ENCODE measurements at regions not wholly inside any gene's neighbourhood (a gene's known extent, or its start where the extent isn't known, plus 50 kb on each side); places are given as distances from the start of the nearest gene placed in this dataset.
"Not testable (repeated sequence)": the region's sequence is repeated elsewhere in the genome, so short reads cannot be mapped to it uniquely, and the experiment has no call there.

DNA sequence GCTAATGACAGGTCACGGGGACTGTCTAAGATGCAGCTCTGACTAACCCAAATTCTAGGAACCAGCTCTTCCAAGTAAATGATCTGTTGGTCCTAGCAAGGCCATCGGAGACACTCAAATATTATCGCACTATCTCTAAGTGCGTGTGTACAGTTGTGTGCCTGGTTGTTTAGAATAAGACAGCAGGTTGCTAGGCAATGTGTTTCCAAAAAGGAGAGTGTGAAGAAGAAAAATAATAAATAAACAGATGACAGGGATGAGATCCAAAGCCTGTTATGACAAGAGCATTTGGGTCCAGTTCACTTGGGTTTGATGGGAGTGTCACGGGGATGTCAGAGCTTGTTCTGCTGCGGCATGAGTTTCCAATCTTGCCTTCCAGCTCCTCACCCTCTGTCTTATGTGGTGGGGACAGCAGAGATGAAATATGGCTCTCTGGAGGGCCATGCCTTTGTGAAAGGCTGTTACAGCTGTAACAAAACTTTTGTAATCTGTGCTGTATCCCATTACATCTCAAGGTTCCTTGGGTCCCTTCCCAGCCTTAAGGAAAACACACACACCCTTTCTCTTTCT is 127.5 kb upstream of the TNP1 start:
- no peaks in the 10 kb centered on the region for H4K20me1 ChIP-seq (ENCODE audit: insufficient read depth, low read depth, low read length)
- H3K4me3 ChIP-seq (ENCODE audit: low read length), result no peak overlapping the region
- no peak for DNase-seq
- no peaks in the 10 kb centered on the region for H3K9me3 ChIP-seq (ENCODE audit: low read length)
- H3K4me1 ChIP-seq (ENCODE audit: low read length), result no peaks in the 10 kb centered on the region
- no peaks in the 10 kb centered on the region for H3K36me3 ChIP-seq (ENCODE audit: insufficient read depth, low read length)
- no peak overlapping the region for H3K4me2 ChIP-seq (ENCODE audit: low read depth, low read length, poor library complexity, severe bottlenecking)
- H2AFZ ChIP-seq (ENCODE audit: low read length), result no peak overlapping the region
- no peak overlapping the region for H3K27ac ChIP-seq (ENCODE audit: low read length)
- no peaks in the 10 kb centered on the region for H3K79me2 ChIP-seq (ENCODE audit: low read length)
- H3K9me2 ChIP-seq (replicated peaks; ENCODE audit: insufficient read depth, low read length), result no peaks in the 10 kb centered on the region
- H3K9ac ChIP-seq (ENCODE audit: low read length), result no peak overlapping the region
- no peaks in the 10 kb centered on the region for H3K27me3 ChIP-seq (ENCODE audit: low read length)

DNA sequence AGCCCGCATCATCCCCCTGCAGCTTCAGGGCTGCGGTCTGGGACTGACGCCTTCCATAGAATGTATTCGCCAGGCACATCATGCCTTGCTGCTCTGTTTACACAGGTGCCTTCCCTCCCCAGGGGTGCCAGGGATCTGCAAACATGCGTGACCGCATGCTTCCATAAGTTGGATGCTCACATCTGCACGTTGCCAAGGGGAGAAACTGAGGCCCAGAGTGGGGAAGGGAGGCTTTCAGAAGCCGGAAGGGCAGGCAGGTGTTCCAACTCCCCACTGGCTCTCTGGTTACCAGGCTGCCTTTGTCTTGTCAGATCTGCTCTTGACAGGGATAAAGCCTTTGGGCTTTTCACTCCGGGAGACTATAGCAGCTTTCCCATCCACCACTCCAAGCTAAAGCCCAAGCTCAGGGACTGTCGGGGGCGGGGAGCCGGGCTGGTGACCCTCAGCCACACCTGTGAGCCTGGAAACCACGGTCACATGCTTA is 125.8 kb upstream of the TNP1 start:
- Histone ChIP-seq H3K9me2 (replicated peaks; ENCODE audit: insufficient read depth, low read length) (no peaks in the 10 kb centered on the region), H4K20me1 (ENCODE audit: insufficient read depth, low read depth, low read length) (no peaks in the 10 kb centered on the region), H3K9ac (ENCODE audit: low read length) (no peak overlapping the region), H3K36me3 (ENCODE audit: insufficient read depth, low read length) (no peaks in the 10 kb centered on the region), H3K27ac (ENCODE audit: low read length) (no peak overlapping the region), H3K27me3 (ENCODE audit: low read length) (no peaks in the 10 kb centered on the region), H3K4me1 (ENCODE audit: low read length) (no peaks in the 10 kb centered on the region), H2AFZ (ENCODE audit: low read length) (no peak overlapping the region), H3K79me2 (ENCODE audit: low read length) (no peaks in the 10 kb centered on the region), H3K4me2 (ENCODE audit: low read depth, low read length, poor library complexity, severe bottlenecking) (no peak overlapping the region), H3K4me3 (ENCODE audit: low read length) (no peak overlapping the region), H3K9me3 (ENCODE audit: low read length) (no peaks in the 10 kb centered on the region)
- no peak for DNase-seq

DNA sequence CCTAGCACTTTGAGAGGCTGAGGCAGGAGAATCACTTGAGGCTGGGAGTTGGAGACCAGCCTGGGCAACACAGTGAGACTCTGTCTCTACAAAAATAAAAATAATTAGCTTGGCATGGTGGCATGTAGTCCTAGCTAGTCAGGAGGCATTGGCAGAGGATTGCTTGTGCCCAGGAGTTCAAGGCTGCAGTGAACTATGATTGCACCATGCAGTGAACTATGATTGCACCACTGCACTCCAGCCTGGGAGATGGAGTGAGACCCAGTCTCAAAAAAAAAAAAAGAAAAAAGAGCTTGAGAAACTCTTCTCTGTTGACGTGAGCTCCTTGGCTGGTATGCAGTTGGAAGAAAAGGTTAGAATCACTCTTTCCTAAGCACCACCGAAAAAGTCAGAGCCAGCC is 125.1 kb upstream of the TNP1 start:
- no peak for DNase-seq
- no peaks in the 10 kb centered on the region for H3K4me1 ChIP-seq (ENCODE audit: low read length)
- no peak overlapping the region for H2AFZ ChIP-seq (ENCODE audit: low read length)
- H3K27ac ChIP-seq (ENCODE audit: low read length), result no peak overlapping the region
- no peaks in the 10 kb centered on the region for H3K9me3 ChIP-seq (ENCODE audit: low read length)
- no peaks in the 10 kb centered on the region for H3K36me3 ChIP-seq (ENCODE audit: insufficient read depth, low read length)
- H3K79me2 ChIP-seq (ENCODE audit: low read length), result no peaks in the 10 kb centered on the region
- H3K4me3 ChIP-seq (ENCODE audit: low read length), result no peak overlapping the region
- H4K20me1 ChIP-seq (ENCODE audit: insufficient read depth, low read depth, low read length), result no peaks in the 10 kb centered on the region
- no peaks in the 10 kb centered on the region for H3K9me2 ChIP-seq (replicated peaks; ENCODE audit: insufficient read depth, low read length)
- H3K27me3 ChIP-seq (ENCODE audit: low read length), result no peaks in the 10 kb centered on the region
- no peak overlapping the region for H3K4me2 ChIP-seq (ENCODE audit: low read depth, low read length, poor library complexity, severe bottlenecking)
- H3K9ac ChIP-seq (ENCODE audit: low read length), result no peak overlapping the region

DNA sequence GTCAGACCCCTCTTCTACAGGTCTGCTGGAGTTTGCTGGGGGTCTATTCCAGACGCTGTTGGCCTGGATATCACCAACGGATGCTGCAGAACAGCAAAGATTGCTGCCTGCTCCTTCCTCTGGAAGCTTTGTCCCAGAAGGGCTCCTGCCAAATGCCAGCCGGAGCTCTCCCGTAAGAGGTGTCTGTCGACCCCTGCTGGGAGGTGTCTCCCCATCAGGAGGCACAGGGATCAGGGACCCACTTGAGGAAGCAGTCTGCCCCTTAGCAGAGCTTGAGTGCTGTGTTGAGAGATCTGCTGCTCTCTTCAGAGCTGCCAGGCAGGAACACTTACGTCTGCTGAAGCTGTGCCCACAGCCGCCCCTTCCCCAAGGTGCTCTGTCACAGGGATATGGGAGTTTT is 122.1 kb upstream of the TNP1 start:
- not testable (repeated sequence) for DNase-seq; H3K36me3 ChIP-seq (ENCODE audit: insufficient read depth, low read length); H3K4me3 ChIP-seq (ENCODE audit: low read length); H4K20me1 ChIP-seq (ENCODE audit: insufficient read depth, low read depth, low read length); H3K27ac ChIP-seq (ENCODE audit: low read length); H3K9me3 ChIP-seq (ENCODE audit: low read length); H3K27me3 ChIP-seq (ENCODE audit: low read length); H3K9ac ChIP-seq (ENCODE audit: low read length); H3K4me2 ChIP-seq (ENCODE audit: low read depth, low read length, poor library complexity, severe bottlenecking); H3K4me1 ChIP-seq (ENCODE audit: low read length); H2AFZ ChIP-seq (ENCODE audit: low read length); H3K79me2 ChIP-seq (ENCODE audit: low read length); H3K9me2 ChIP-seq (replicated peaks; ENCODE audit: insufficient read depth, low read length)

DNA sequence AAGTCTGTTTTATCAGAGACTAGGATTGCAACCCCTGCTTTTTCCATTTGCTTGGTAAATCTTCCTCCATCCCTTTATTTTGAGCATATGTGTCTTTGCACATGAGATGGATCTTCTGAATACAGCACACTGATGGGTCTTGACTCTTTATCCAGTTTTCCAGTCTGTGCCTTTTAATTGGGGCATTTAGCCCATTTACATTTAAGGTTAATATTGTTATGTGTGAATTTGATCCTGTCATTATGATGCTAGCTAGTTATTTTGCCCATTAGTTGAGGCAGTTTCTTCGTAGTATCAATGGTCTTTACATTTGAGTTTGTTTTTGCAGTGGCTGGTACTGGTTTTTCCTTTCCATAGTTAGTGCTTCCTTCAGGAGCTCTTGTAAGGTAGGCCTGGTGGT is 120.6 kb upstream of the TNP1 start:
- DNase-seq; H3K36me3 ChIP-seq (ENCODE audit: insufficient read depth, low read length); H3K9ac ChIP-seq (ENCODE audit: low read length); H3K9me3 ChIP-seq (ENCODE audit: low read length); H3K4me1 ChIP-seq (ENCODE audit: low read length); H4K20me1 ChIP-seq (ENCODE audit: insufficient read depth, low read depth, low read length); H2AFZ ChIP-seq (ENCODE audit: low read length); H3K9me2 ChIP-seq (replicated peaks; ENCODE audit: insufficient read depth, low read length); H3K4me2 ChIP-seq (ENCODE audit: low read depth, low read length, poor library complexity, severe bottlenecking); H3K79me2 ChIP-seq (ENCODE audit: low read length); H3K27ac ChIP-seq (ENCODE audit: low read length); H3K4me3 ChIP-seq (ENCODE audit: low read length); H3K27me3 ChIP-seq (ENCODE audit: low read length): not testable (repeated sequence)

DNA sequence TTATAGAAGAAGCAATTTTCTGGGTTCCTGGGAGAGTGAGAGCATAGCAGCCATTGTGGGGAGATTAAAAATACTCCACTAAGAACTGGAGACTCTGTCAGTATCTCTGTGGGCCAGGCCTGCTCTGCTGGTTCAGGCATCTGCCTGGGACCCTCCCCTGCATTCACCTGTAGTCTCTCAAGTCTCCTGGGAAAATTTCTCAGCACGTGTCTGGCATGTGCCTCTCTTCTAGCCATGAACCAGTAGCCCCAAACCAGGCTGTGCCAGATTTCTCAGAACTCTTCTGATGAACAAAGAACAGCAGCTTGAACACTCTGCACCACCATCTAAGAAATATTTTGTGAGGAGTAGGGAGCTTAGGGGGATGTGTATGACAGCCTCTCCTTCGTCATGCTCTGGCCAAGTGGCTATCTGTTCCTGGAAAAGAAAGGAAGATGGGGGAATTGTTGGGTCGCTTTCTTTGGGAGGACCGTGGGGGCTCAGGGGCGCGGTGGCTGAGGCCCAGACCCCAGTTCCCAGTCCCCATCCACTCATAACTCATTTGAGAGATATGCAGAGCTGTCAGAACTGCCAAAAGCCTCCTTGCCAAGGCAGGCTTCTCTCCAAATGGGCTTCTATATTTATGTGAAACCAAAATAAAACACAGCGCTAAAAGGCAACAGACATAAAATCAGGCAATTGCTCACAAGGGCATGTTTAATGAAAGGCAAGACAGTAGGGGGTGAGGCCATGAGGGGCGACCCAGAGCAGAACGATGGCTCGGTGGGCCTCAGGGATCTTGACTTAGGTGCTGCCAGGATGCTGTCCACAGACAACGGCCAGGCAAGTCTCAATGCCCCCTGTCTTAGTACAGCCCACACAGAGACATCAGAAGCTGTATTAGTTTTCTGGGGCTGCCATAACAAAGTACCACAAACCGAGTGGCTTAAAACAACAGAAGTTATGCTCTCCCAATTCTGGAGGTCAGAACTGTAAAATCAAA is 114.7 kb upstream of the TNP1 start:
- Histone ChIP-seq H3K9me2 (replicated peaks; ENCODE audit: insufficient read depth, low read length) (no peaks in the 10 kb centered on the region), H3K36me3 (ENCODE audit: insufficient read depth, low read length) (no peaks in the 10 kb centered on the region), H3K9ac (ENCODE audit: low read length) (no peak overlapping the region), H2AFZ (ENCODE audit: low read length) (no peak overlapping the region), H3K79me2 (ENCODE audit: low read length) (no peaks in the 10 kb centered on the region), H3K4me3 (ENCODE audit: low read length) (no peak overlapping the region), H3K9me3 (ENCODE audit: low read length) (no peaks in the 10 kb centered on the region), H4K20me1 (ENCODE audit: insufficient read depth, low read depth, low read length) (no peaks in the 10 kb centered on the region), H3K4me1 (ENCODE audit: low read length) (no peaks in the 10 kb centered on the region), H3K4me2 (ENCODE audit: low read depth, low read length, poor library complexity, severe bottlenecking) (no peak overlapping the region), H3K27me3 (ENCODE audit: low read length) (no peaks in the 10 kb centered on the region), H3K27ac (ENCODE audit: low read length) (no peak overlapping the region)
- DNase-seq, result no peak

DNA sequence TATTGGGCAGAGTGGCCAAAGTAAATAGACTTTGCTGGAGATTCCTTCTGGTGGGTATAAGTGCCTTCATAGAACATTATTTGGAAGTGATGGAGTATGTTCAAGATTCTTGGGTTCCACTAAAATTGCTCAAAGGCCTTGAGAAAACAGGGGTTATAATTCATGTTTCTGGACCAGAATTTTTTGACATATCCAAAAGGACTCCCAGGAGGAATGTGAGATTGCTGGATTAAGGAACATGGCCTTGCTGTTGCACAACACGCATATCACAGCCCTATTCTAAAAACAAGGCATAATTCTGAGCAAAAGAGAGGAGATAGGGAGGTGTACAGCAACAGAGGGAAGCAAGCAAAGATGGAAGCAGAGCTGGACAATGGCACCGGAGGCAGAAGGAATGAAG is 111.7 kb upstream of the TNP1 start:
- Histone ChIP-seq H3K79me2 (ENCODE audit: low read length) (no peaks in the 10 kb centered on the region), H3K27ac (ENCODE audit: low read length) (no peak overlapping the region), H3K9me2 (replicated peaks; ENCODE audit: insufficient read depth, low read length) (no peaks in the 10 kb centered on the region), H3K4me2 (ENCODE audit: low read depth, low read length, poor library complexity, severe bottlenecking) (no peak overlapping the region), H2AFZ (ENCODE audit: low read length) (no peak overlapping the region), H3K9ac (ENCODE audit: low read length) (no peak overlapping the region), H3K9me3 (ENCODE audit: low read length) (no peaks in the 10 kb centered on the region), H4K20me1 (ENCODE audit: insufficient read depth, low read depth, low read length) (no peaks in the 10 kb centered on the region), H3K27me3 (ENCODE audit: low read length) (no peaks in the 10 kb centered on the region), H3K4me1 (ENCODE audit: low read length) (no peaks in the 10 kb centered on the region), H3K4me3 (ENCODE audit: low read length) (no peak overlapping the region), H3K36me3 (ENCODE audit: insufficient read depth, low read length) (no peaks in the 10 kb centered on the region)
- DNase-seq, result no peak

DNA sequence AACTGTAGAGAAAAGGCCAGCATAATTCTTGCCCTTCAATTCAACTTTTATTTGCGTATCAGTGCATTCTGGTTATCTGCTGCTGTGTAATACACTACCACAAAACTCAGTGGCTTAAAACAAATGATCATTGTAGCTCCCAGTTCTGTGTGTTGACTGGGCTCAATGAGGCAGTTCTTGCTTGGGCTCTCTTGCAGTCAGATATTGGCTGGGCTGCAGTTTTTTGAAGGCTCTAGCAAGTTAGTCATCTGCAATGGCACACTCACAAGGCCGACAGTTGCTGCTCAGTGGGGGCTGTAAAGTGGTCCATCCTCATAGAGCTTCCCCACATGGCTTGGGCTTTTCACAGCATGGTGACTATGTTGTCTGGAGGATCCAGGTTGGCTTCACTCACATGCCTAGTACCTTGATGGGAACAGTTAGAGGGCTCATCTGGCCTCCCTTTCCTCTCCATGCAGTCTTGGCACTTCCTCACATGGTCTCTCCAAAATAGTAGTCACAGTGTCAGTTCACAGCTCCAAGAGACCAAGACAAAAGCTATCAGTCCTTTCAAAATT is 110.6 kb upstream of the TNP1 start:
- Histone ChIP-seq H3K4me3 (ENCODE audit: low read length) (no peak overlapping the region), H3K9me3 (ENCODE audit: low read length) (no peaks in the 10 kb centered on the region), H3K36me3 (ENCODE audit: insufficient read depth, low read length) (no peaks in the 10 kb centered on the region), H3K9me2 (replicated peaks; ENCODE audit: insufficient read depth, low read length) (no peaks in the 10 kb centered on the region), H3K4me1 (ENCODE audit: low read length) (no peaks in the 10 kb centered on the region), H3K4me2 (ENCODE audit: low read depth, low read length, poor library complexity, severe bottlenecking) (no peak overlapping the region), H4K20me1 (ENCODE audit: insufficient read depth, low read depth, low read length) (no peaks in the 10 kb centered on the region), H3K27me3 (ENCODE audit: low read length) (no peaks in the 10 kb centered on the region), H3K27ac (ENCODE audit: low read length) (no peak overlapping the region), H3K79me2 (ENCODE audit: low read length) (no peaks in the 10 kb centered on the region), H3K9ac (ENCODE audit: low read length) (no peak overlapping the region), H2AFZ (ENCODE audit: low read length) (no peak overlapping the region)
- no peak for DNase-seq
